GM18909 (cell line): ENCODE measurements at regions not wholly inside any gene's neighbourhood (a gene's known extent, or its start where the extent isn't known, plus 50 kb on each side); places are given as distances from the start of the nearest gene placed in this dataset.
A peak's percentile ranks its signal among the peaks of the same experiment; 100 is the strongest.

Experiments
- ATAC-seq: cut with Tn5 transposase; IDR thresholded peaks from one replicate; pipeline ENCODE4 v1.9.1; 2021; ENCODE audit warnings: mild to moderate bottlenecking; ENCODE audit not compliant: unreplicated experiment, poor library complexity

- ATAC-seq: no peak
These were observed 119.8 kb upstream of the SLC25A33 start for GRCh38 chr1:9419369-9420041.

GRCh38 chr1:9420835-9421532, 118.3 kb upstream of the SLC25A33 start:
- no peak for ATAC-seq

GRCh38 chr1:9421533-9421873, 117.8 kb upstream of the SLC25A33 start:
- no peak for ATAC-seq

GRCh38 chr1:9422321-9422720, 116.9 kb upstream of the SLC25A33 start:
- no peak for ATAC-seq

- no peak for ATAC-seq
These were observed 116.3 kb upstream of the SLC25A33 start for GRCh38 chr1:9422911-9423505.

- no peak for ATAC-seq
These were observed 115.0 kb upstream of the SLC25A33 start for GRCh38 chr1:9424261-9424660.

GRCh38 chr1:9425859-9426258, 113.4 kb upstream of the SLC25A33 start:
- peak; percentile 7 for ATAC-seq

GRCh38 chr1:9426291-9426711, 113.0 kb upstream of the SLC25A33 start:
- ATAC-seq: peak; percentile 58

- ATAC-seq: no peak
These were observed 111.9 kb upstream of the SLC25A33 start for GRCh38 chr1:9427388-9427787.

- ATAC-seq: peak; percentile 81
These were observed 110.5 kb upstream of the SLC25A33 start for GRCh38 chr1:9428601-9429341.

- ATAC-seq: no peak
These were observed 109.9 kb upstream of the SLC25A33 start for GRCh38 chr1:9429342-9429711.

- ATAC-seq: no peak
These were observed 104.8 kb upstream of the SLC25A33 start for GRCh38 chr1:9434247-9435152.

- no peak for ATAC-seq
These were observed 104.1 kb upstream of the SLC25A33 start for GRCh38 chr1:9435153-9435636.

GRCh38 chr1:9435854-9436640, 103.2 kb upstream of the SLC25A33 start:
- no peak for ATAC-seq

- ATAC-seq: no peak
These were observed 101.3 kb upstream of the SLC25A33 start for GRCh38 chr1:9437961-9438430.

- ATAC-seq: no peak
These were observed 100.7 kb upstream of the SLC25A33 start for GRCh38 chr1:9438431-9439073.

GRCh38 chr1:9439074-9439761, 100.0 kb upstream of the SLC25A33 start:
- ATAC-seq: no peak

- no peak for ATAC-seq
These were observed 99.0 kb upstream of the SLC25A33 start for GRCh38 chr1:9440261-9440660.
